Fibroblast of lung (primary cell): ENCODE measurements at regions not wholly inside any gene's neighbourhood (a gene's known extent, or its start where the extent isn't known, plus 50 kb on each side); places are given as distances from the start of the nearest gene placed in this dataset.

Experiments used
- DNase-seq, 2 donors: peaks; one replicate each; pipeline versions ENCODE4 v3.0.0 to v3.0.0-alpha.2; 2010; ENCODE audit warnings: low read depth in 2 of 2
- H2AFZ ChIP-seq: 2 replicates; pipeline ENCODE4 v1.5.1; 2012; ENCODE audit warnings: low read length, control low read depth, inconsistent platforms
- H3K27ac ChIP-seq: 2 replicates; pipeline ENCODE4 v1.5.1; 2011; ENCODE audit warnings: low read length, control low read depth; ENCODE audit not compliant: insufficient read depth
- H3K27me3 ChIP-seq: 2 replicates; pipeline ENCODE4 v1.5.1; 2011; ENCODE audit warnings: mild to moderate bottlenecking, low read length; ENCODE audit not compliant: control insufficient read depth, insufficient read depth
- H3K36me3 ChIP-seq: 2 replicates; pipeline ENCODE4 v1.5.1; 2011; ENCODE audit warnings: low read length; ENCODE audit not compliant: control insufficient read depth, insufficient read depth
- H3K4me1 ChIP-seq: 2 replicates; pipeline ENCODE4 v1.5.1; 2011; ENCODE audit warnings: low read length; ENCODE audit not compliant: control insufficient read depth, insufficient read depth; ENCODE audit errors: extremely low read depth
- H3K4me2 ChIP-seq: 2 replicates; pipeline ENCODE4 v1.5.1; 2011; ENCODE audit warnings: low read length, control low read depth; ENCODE audit not compliant: insufficient read depth; ENCODE audit errors: extremely low read depth
- H3K4me3 ChIP-seq, 4 experiments: fragments of 200-600 bp in 1 of 4; sonication (generic) in 1 of 4; replicated peaks in 1 of 4; 2 replicates each; pipeline ENCODE4 v1.5.1; 2011 to 2016; ENCODE audit warnings: low read length in 4 of 4, low read depth in 3 of 4, mild to moderate bottlenecking in 3 of 4, control low read depth in 2 of 4, inconsistent platforms in 1 of 4, mixed read lengths in 1 of 4; ENCODE audit not compliant: insufficient read depth in 1 of 4; ENCODE audit errors: control extremely low read depth in 1 of 4
- H3K79me2 ChIP-seq: 2 replicates; pipeline ENCODE4 v1.5.1; 2012; ENCODE audit warnings: mild to moderate bottlenecking, low read length, inconsistent platforms; ENCODE audit not compliant: control insufficient read depth, insufficient read depth
- H3K9ac ChIP-seq: 2 replicates; pipeline ENCODE4 v1.5.1; 2011; ENCODE audit warnings: mild to moderate bottlenecking, low read length, control low read depth; ENCODE audit not compliant: insufficient read depth
- H3K9me3 ChIP-seq: 2 replicates; pipeline ENCODE4 v1.5.1; 2012; ENCODE audit warnings: low read depth, low read length; ENCODE audit not compliant: control insufficient read depth, insufficient read depth
- H4K20me1 ChIP-seq: 2 replicates; pipeline ENCODE4 v1.5.1; 2011; ENCODE audit warnings: low read length; ENCODE audit not compliant: control insufficient read depth, insufficient read depth; ENCODE audit errors: extremely low read depth
- CTCF ChIP-seq, 2 donors: IDR thresholded peaks in 1 of 2; conservative IDR thresholded peaks in 1 of 2; 1 replicate in 1 of 2; 2 replicates in 1 of 2; pipeline ENCODE4 v1.5.1; 2011 to 2012; ENCODE audit warnings: low read length in 2 of 2, control low read depth in 1 of 2, inconsistent platforms in 1 of 2, low read depth in 1 of 2, mild to moderate bottlenecking in 1 of 2
- EZH2 ChIP-seq: IDR thresholded peaks from 2 replicates; pipeline ENCODE4 v1.5.1; 2012; ENCODE audit warnings: low read length, control low read depth, mild to moderate bottlenecking; ENCODE audit errors: missing control alignments

- Histone ChIP-seq H3K79me2 (no peaks in the 10 kb centered on the region), H4K20me1 (no peaks in the 10 kb centered on the region), H3K4me2 (no peak overlapping the region), H3K9ac (no peak overlapping the region), H3K27ac (no peak overlapping the region), H3K27me3 (no peaks in the 10 kb centered on the region), H3K36me3 (no peaks in the 10 kb centered on the region), H3K4me3 (no peak overlapping the region), H3K4me1 (peaks cover 3% of the 10 kb centered on the region), H3K9me3 (no peaks in the 10 kb centered on the region), H2AFZ (no peak overlapping the region)
- no peak for TF ChIP-seq CTCF (conservative IDR thresholded peaks at IDR 0.05 in 1 of 2, IDR thresholded peaks at IDR 0.05 in 1 of 2; ENCODE audit: low read depth in 1 of 2, low read length in 2 of 2)
- TF ChIP-seq EZH2 = no peak
- no peak for DNase-seq
These were observed 62.0 kb downstream of the KCNF1 start for GRCh38 chr2:10973766-10974165.

GRCh38 chr2:10977003-10977402, 65.3 kb downstream of the KCNF1 start:
- no peaks in the 10 kb centered on the region for H3K79me2 ChIP-seq
- no peak overlapping the region for H3K4me2 ChIP-seq
- H3K9ac ChIP-seq = no peak overlapping the region
- DNase-seq = peak; percentile 20 to 22
- TF ChIP-seq EZH2 (no peak), CTCF (conservative IDR thresholded peaks at IDR 0.05 in 1 of 2, IDR thresholded peaks at IDR 0.05 in 1 of 2; ENCODE audit: low read depth in 1 of 2, low read length in 2 of 2) (no peak)
- no peaks in the 10 kb centered on the region for H3K36me3 ChIP-seq
- H3K4me3 ChIP-seq = no peak overlapping the region
- H3K4me1 ChIP-seq = peaks cover 3% of the 10 kb centered on the region
- no peak overlapping the region for H3K27ac ChIP-seq
- H3K9me3 ChIP-seq = no peaks in the 10 kb centered on the region
- H4K20me1 ChIP-seq = no peaks in the 10 kb centered on the region
- H2AFZ ChIP-seq = peak overlapping the region; percentile 12
- no peaks in the 10 kb centered on the region for H3K27me3 ChIP-seq

GRCh38 chr2:10977621-10978020, 65.9 kb downstream of the KCNF1 start:
- H3K79me2 ChIP-seq = no peaks in the 10 kb centered on the region
- no peaks in the 10 kb centered on the region for H3K9me3 ChIP-seq
- no peaks in the 10 kb centered on the region for H4K20me1 ChIP-seq
- H3K4me1 ChIP-seq = peaks cover 3% of the 10 kb centered on the region
- no peak overlapping the region for H3K4me2 ChIP-seq
- H3K4me3 ChIP-seq = no peak overlapping the region
- H3K27me3 ChIP-seq = no peaks in the 10 kb centered on the region
- H3K36me3 ChIP-seq = no peaks in the 10 kb centered on the region
- H3K9ac ChIP-seq = no peak overlapping the region
- DNase-seq = peak; percentile 9 to 26
- H3K27ac ChIP-seq = no peak overlapping the region
- TF ChIP-seq CTCF (conservative IDR thresholded peaks at IDR 0.05 in 1 of 2, IDR thresholded peaks at IDR 0.05 in 1 of 2; ENCODE audit: low read depth in 1 of 2, low read length in 2 of 2) (no peak), EZH2 (no peak)
- no peak overlapping the region for H2AFZ ChIP-seq
